Midbrain (tissue), 1 donor: ENCODE measurements at regions not wholly inside any gene's neighbourhood (a gene's known extent, or its start where the extent isn't known, plus 50 kb on each side); places are given as distances from the start of the nearest gene placed in this dataset.
"Not testable (repeated sequence)": the region's sequence is repeated elsewhere in the genome, so short reads cannot be mapped to it uniquely, and the experiment has no call there.

Experiments used
- DNase-seq: peaks from one replicate; lab custom pipeline; 2025; lab: John Stamatoyannopoulos, UW

- not testable (repeated sequence) for DNase-seq
Observed at GRCh38 chr17:13659051-13659450, 57.3 kb upstream of the HS3ST3A1 start.

GRCh38 chr17:13665872-13666635 is 64.3 kb upstream of the HS3ST3A1 start:
- no peak for DNase-seq

- no peak for DNase-seq
Observed at GRCh38 chr17:13671341-13671740, 69.6 kb upstream of the HS3ST3A1 start.

- no peak for DNase-seq
Observed at GRCh38 chr17:13671771-13672170, 70.0 kb upstream of the HS3ST3A1 start.

GRCh38 chr17:13678361-13678760 is 76.6 kb upstream of the HS3ST3A1 start:
- DNase-seq: no peak

GRCh38 chr17:13678841-13679240 is 77.1 kb upstream of the HS3ST3A1 start:
- no peak for DNase-seq

- no peak for DNase-seq
Observed at GRCh38 chr17:13688716-13689115, 87.0 kb upstream of the HS3ST3A1 start.

- DNase-seq: no peak
Observed at GRCh38 chr17:13690806-13691205, 89.1 kb upstream of the HS3ST3A1 start.

- no peak for DNase-seq
Observed at GRCh38 chr17:13694934-13695333, 93.2 kb upstream of the HS3ST3A1 start.

- no peak for DNase-seq
Observed at GRCh38 chr17:13698832-13699231, 97.1 kb upstream of the HS3ST3A1 start.

GRCh38 chr17:13699261-13699660 is 97.5 kb upstream of the HS3ST3A1 start:
- no peak for DNase-seq

- no peak for DNase-seq
Observed at GRCh38 chr17:13702266-13702665, 100.5 kb upstream of the HS3ST3A1 start.

- no peak for DNase-seq
Observed at GRCh38 chr17:13704333-13704732, 102.6 kb upstream of the HS3ST3A1 start.

GRCh38 chr17:13705221-13705620 is 103.5 kb upstream of the HS3ST3A1 start:
- DNase-seq: no peak

GRCh38 chr17:13721705-13722104 is 120.0 kb upstream of the HS3ST3A1 start:
- DNase-seq: no peak

- DNase-seq: no peak
Observed at GRCh38 chr17:13725288-13725990, 123.7 kb upstream of the HS3ST3A1 start.

- no peak for DNase-seq
Observed at GRCh38 chr17:13727441-13728171, 125.9 kb upstream of the HS3ST3A1 start.

GRCh38 chr17:13728781-13729180 is 127.1 kb upstream of the HS3ST3A1 start:
- DNase-seq: no peak

GRCh38 chr17:13729466-13730134 is 127.9 kb upstream of the HS3ST3A1 start:
- no peak for DNase-seq

GRCh38 chr17:13734880-13735279 is 133.2 kb upstream of the HS3ST3A1 start:
- DNase-seq: no peak

GRCh38 chr17:13735444-13735843 is 133.7 kb upstream of the HS3ST3A1 start:
- no peak for DNase-seq

- no peak for DNase-seq
Observed at GRCh38 chr17:13735861-13736260, 134.1 kb upstream of the HS3ST3A1 start.
